ENCODE measurements at regions not wholly inside any gene's neighbourhood (a gene's known extent, or its start where the extent isn't known, plus 50 kb on each side); places are given as distances from the start of the nearest gene placed in this dataset.
"Not testable (repeated sequence)": the region's sequence is repeated elsewhere in the genome, so short reads cannot be mapped to it uniquely, and the experiment has no call there.

DNA sequence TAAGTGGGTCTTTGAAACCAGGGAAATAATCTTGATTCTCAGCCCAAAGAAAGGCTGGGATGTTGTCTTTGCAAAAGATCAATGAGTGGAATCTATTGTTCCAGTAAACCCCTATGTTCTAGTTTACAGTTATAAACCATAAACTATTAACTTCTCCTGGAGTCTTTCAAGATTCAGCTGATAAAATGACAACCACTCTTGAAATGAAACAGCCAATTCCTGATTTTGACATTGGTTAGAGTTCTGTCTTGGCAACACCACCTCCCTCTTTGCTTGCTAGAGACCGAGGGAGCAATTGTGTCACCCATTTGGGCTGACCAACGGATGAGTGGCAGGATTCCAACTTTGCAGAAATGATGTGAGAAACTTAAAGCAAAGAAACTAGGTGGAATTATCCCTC is 746.9 kb downstream of the SLC4A3 start:
- no peaks in the 10 kb centered on the region for H3K27me3 ChIP-seq (replicated peaks; ENCODE audit: insufficient read depth)
- no peaks in the 10 kb centered on the region for H3K36me3 ChIP-seq
- intact Hi-C loops (cut with DNase I), result no loop called here
- no peak overlapping the region for H3K27ac ChIP-seq
- no peaks in the 10 kb centered on the region for H3K9me3 ChIP-seq
- DNase-seq (ENCODE audit: low spot score), result no peak
- no peak overlapping the region for H3K4me3 ChIP-seq
- 39% methylated on average over 2 of the region's 2 CpGs for WGBS
- H3K4me1 ChIP-seq (replicated peaks), result no peaks in the 10 kb centered on the region
- TF ChIP-seq, protein P1, sequence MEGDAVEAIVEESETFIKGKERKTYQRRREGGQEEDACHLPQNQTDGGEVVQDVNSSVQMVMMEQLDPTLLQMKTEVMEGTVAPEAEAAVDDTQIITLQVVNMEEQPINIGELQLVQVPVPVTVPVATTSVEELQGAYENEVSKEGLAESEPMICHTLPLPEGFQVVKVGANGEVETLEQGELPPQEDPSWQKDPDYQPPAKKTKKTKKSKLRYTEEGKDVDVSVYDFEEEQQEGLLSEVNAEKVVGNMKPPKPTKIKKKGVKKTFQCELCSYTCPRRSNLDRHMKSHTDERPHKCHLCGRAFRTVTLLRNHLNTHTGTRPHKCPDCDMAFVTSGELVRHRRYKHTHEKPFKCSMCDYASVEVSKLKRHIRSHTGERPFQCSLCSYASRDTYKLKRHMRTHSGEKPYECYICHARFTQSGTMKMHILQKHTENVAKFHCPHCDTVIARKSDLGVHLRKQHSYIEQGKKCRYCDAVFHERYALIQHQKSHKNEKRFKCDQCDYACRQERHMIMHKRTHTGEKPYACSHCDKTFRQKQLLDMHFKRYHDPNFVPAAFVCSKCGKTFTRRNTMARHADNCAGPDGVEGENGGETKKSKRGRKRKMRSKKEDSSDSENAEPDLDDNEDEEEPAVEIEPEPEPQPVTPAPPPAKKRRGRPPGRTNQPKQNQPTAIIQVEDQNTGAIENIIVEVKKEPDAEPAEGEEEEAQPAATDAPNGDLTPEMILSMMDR (IDR thresholded peaks at IDR 0.05), result no peak
- TF ChIP-seq POLR2A (IDR thresholded peaks at IDR 0.05) (no peak), POLR2AphosphoS5 (IDR thresholded peaks at IDR 0.05) (no peak)

DNA sequence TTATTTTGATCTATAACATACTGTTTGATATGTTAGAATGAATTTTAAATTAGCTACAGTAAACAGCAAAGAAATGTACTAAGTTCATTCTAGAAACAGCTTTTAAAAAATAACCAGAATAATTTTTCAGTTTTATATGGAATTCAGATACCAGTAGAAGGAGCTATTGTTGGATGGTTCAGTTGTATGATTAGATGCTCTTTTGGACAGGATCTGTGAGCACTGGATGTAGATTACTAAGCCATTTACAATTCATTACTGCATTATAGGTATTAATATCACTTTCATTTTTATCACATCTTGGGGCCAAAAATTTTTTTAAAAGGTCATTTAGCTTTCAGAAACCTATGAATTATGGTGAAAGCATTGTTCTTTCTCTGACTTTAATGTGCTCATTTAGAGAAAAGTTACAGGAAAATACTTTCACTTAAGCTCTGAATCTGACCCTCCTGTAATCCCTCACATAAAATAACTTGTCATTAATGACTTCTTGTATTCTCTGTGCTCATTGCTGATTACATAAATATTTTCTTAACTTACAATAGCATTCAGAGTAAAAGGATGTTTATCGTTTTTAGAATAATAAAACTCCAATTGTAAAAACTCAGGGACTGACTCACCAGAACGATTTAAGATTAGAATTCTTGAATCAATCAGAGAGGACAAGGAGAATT is 750.2 kb downstream of the SLC4A3 start:
- H3K9me3 ChIP-seq, result no peaks in the 10 kb centered on the region
- WGBS, result 16% methylated on average over 2 of the region's 2 CpGs
- intact Hi-C loops (cut with DNase I), result no loop called here

DNA sequence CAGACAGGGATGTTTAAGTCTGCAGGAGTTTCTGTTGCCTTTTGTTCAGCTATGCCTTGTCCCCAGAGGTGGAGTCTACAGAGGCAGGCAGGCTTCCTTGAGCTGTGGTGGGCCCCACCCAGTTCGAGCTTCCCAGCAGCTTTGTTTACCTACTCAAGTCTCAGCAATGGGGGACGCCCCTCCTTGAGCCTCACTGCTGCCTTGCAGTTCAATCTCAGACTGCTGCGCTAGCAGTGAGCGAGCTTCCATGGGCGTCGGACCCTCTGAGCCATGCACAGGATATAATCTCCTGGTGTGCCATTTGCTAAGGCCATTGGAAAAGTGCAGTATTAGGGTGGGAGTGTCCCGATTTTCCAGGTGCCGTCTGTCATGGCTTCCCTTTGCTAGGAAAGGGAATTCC is 760.3 kb downstream of the SLC4A3 start:
- 94% methylated on average over 8 of the region's 8 CpGs for WGBS
- H3K9me3 ChIP-seq; H3K4me1 ChIP-seq (replicated peaks); H3K27ac ChIP-seq; H3K27me3 ChIP-seq (replicated peaks; ENCODE audit: insufficient read depth); H3K4me3 ChIP-seq; DNase-seq (ENCODE audit: low spot score); intact Hi-C loops (cut with DNase I); H3K36me3 ChIP-seq: not testable (repeated sequence)

More for the DNA sequence above, 750.2 kb downstream of the SLC4A3 start:
- H3K36me3 ChIP-seq, result no peaks in the 10 kb centered on the region
- H3K4me1 ChIP-seq (replicated peaks), result no peaks in the 10 kb centered on the region
- no peak overlapping the region for H3K4me3 ChIP-seq
- no peak for TF ChIP-seq POLR2AphosphoS5 (IDR thresholded peaks at IDR 0.05)
- TF ChIP-seq, protein P1 (IDR thresholded peaks at IDR 0.05), result no peak
- no peak for TF ChIP-seq POLR2A (IDR thresholded peaks at IDR 0.05)
- H3K27ac ChIP-seq, result no peak overlapping the region
- no peaks in the 10 kb centered on the region for H3K27me3 ChIP-seq (replicated peaks; ENCODE audit: insufficient read depth)
- no peak for DNase-seq (ENCODE audit: low spot score)

DNA sequence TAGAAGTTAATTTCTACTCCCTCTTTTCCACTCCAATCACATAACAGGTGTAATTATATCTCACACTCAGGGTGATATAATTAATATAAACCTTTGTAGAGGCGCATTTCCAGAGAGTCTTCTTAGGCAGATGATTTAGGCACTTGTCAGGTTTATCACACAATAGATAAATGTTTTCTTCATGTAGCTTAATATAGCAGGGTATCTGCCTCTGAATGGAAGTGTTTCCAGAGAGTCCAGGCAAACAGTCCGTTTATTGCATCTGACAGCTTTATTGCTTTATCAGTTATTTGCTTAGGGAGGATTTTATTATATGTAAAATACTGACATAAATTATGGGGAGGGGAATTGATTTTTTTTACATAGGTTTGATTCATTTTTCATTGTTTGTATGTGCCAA is 766.3 kb downstream of the SLC4A3 start:
- H3K36me3 ChIP-seq, result no peaks in the 10 kb centered on the region
- no peak overlapping the region for H3K27ac ChIP-seq
- H3K4me1 ChIP-seq (replicated peaks), result no peaks in the 10 kb centered on the region
- H3K9me3 ChIP-seq, result no peaks in the 10 kb centered on the region
- WGBS, result 18% methylated on average over 2 of the region's 2 CpGs
- intact Hi-C loops (cut with DNase I), result no loop called here
- TF ChIP-seq POLR2AphosphoS5 (IDR thresholded peaks at IDR 0.05) (no peak), POLR2A (IDR thresholded peaks at IDR 0.05) (no peak)
- TF ChIP-seq, protein P1 (IDR thresholded peaks at IDR 0.05), result no peak
- H3K27me3 ChIP-seq (replicated peaks; ENCODE audit: insufficient read depth), result no peaks in the 10 kb centered on the region
- DNase-seq (ENCODE audit: low spot score), result no peak
- no peak overlapping the region for H3K4me3 ChIP-seq

DNA sequence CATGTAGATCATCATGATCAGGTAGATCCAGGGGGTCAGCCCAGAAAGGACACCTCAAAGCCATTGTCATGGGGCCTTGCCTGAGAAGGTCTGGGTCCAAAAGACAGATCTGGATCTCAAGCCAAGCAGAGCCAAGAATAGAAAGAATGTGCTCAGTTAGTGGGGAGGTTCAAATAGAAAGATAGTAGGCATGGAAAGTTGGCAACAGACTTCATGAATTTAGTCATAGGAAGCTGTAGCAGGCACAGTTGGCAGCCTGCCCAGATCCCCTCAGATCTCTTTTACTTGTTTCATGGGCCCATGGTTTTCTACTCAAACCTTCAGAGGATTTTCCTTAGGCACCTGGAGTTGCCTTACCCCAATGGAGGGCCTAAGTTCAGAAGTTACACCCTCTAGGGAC is 767.0 kb downstream of the SLC4A3 start:
- H3K36me3 ChIP-seq, result no peaks in the 10 kb centered on the region
- H3K4me1 ChIP-seq (replicated peaks), result no peaks in the 10 kb centered on the region
- H3K27me3 ChIP-seq (replicated peaks; ENCODE audit: insufficient read depth), result no peaks in the 10 kb centered on the region
- TF ChIP-seq POLR2AphosphoS5 (IDR thresholded peaks at IDR 0.05) (no peak), POLR2A (IDR thresholded peaks at IDR 0.05) (no peak)
- TF ChIP-seq, protein P1 (IDR thresholded peaks at IDR 0.05), result no peak
- H3K4me3 ChIP-seq, result no peak overlapping the region
- no peak for DNase-seq (ENCODE audit: low spot score)
- intact Hi-C loops (cut with DNase I), result no loop called here
- H3K9me3 ChIP-seq, result no peaks in the 10 kb centered on the region
- H3K27ac ChIP-seq, result no peak overlapping the region
